Naive thymus-derived CD8-positive, alpha-beta T cell (primary cell): ENCODE measurements at regions not wholly inside any gene's neighbourhood (a gene's known extent, or its start where the extent isn't known, plus 50 kb on each side); places are given as distances from the start of the nearest gene placed in this dataset.

Source experiments
- ATAC-seq, 2 donors: fragments of 150-1000 bp; cut with Tn5 transposase in 1 of 2; sonication (Bioruptor Pico), chemical (Tn5 transposase) in 1 of 2; 1 replicate in 1 of 2; 2 replicates in 1 of 2; pipeline ENCODE4 v1.10.0; 2021; ENCODE audit warnings: mild to moderate bottlenecking in 2 of 2, moderate library complexity in 2 of 2
- POLR2A ChIA-PET: fragments of 350-600 bp; sonication (Branson Sonifier 250); formaldehyde crosslinking; loops from one replicate; lab custom pipeline; 2021; ENCODE audit warnings: antibody characterized with exemption; lab: Charles Lee
- DNase-seq, 10 donors: peaks; one replicate each; pipeline versions ENCODE4 v3.0.0 to v3.0.0-alpha.2; 2020 to 2022
- H3K27ac Mint-ChIP-seq, 10 donors: one replicate each; pipeline ENCODE4 v1.8.0; 2020 to 2022; ENCODE audit warnings: mild to moderate bottlenecking in 10 of 10, mixed read lengths in 10 of 10, moderate library complexity in 4 of 10, inconsistent platforms in 1 of 10
- H3K27me3 Mint-ChIP-seq, 5 donors: one replicate each; pipeline ENCODE4 v1.8.0; 2021 to 2022; ENCODE audit warnings: mixed read lengths in 5 of 5
- H3K36me3 Mint-ChIP-seq, 3 donors: one replicate each; pipeline ENCODE4 v1.8.0; 2020 to 2022; ENCODE audit warnings: mixed read lengths in 3 of 3, mild to moderate bottlenecking in 2 of 3, inconsistent platforms in 1 of 3
- H3K4me1 Mint-ChIP-seq, 4 donors: one replicate each; pipeline ENCODE4 v1.8.0; 2021 to 2022; ENCODE audit warnings: mixed read lengths in 4 of 4
- H3K4me3 Mint-ChIP-seq, 10 donors: one replicate each; pipeline ENCODE4 v1.8.0; 2020 to 2022; ENCODE audit warnings: mild to moderate bottlenecking in 10 of 10, mixed read lengths in 10 of 10, moderate library complexity in 6 of 10, inconsistent platforms in 1 of 10
- H3K9me3 Mint-ChIP-seq, 9 donors: one replicate each; pipeline ENCODE4 v1.8.0; 2020 to 2022; ENCODE audit warnings: mixed read lengths in 9 of 9, mild to moderate bottlenecking in 3 of 9, inconsistent platforms in 1 of 9, moderate library complexity in 1 of 9

GRCh38 chr1:221949996-221950395 lies 208.1 kb upstream of the DUSP10 start:
- Mint-ChIP-seq H3K4me3 (no peak overlapping the region), H3K27ac (no peak overlapping the region), H3K27me3 (peaks cover 0 to 12% (median 2%) of the 10 kb centered on the region in 5 donors), H3K36me3 (peaks cover 0 to 13% (median 5%) of the 10 kb centered on the region in 3 donors), H3K4me1 (no peaks in the 10 kb centered on the region), H3K9me3 (peaks cover 0 to 8% (median 4%) of the 10 kb centered on the region in 9 donors)
- ATAC-seq (no peak), DNase-seq (no peak)
- POLR2A ChIA-PET = no interaction called here

- Mint-ChIP-seq H3K4me3 (no peak overlapping the region), H3K36me3 (peaks cover 0 to 20% (median 9%) of the 10 kb centered on the region in 3 donors), H3K27me3 (peaks cover 0 to 12% (median 2%) of the 10 kb centered on the region in 5 donors), H3K9me3 (peaks cover 7 to 21% (median 18%) of the 10 kb centered on the region in 9 donors), H3K27ac (no peak overlapping the region), H3K4me1 (no peaks in the 10 kb centered on the region)
- DNase-seq (no peak), ATAC-seq (no peak)
- POLR2A ChIA-PET = no interaction called here
Measured at GRCh38 chr1:221948459-221948858, 206.6 kb upstream of the DUSP10 start.

GRCh38 chr1:221947731-221948130 lies 205.8 kb upstream of the DUSP10 start:
- Mint-ChIP-seq H3K27me3 (peaks cover 0 to 12% (median 2%) of the 10 kb centered on the region in 5 donors), H3K4me1 (no peaks in the 10 kb centered on the region), H3K27ac (no peak overlapping the region), H3K36me3 (peaks cover 0 to 24% (median 9%) of the 10 kb centered on the region in 3 donors), H3K4me3 (no peak overlapping the region), H3K9me3 (peaks cover 9 to 26% (median 18%) of the 10 kb centered on the region in 9 donors)
- ATAC-seq (no peak), DNase-seq (no peak)
- POLR2A ChIA-PET = no interaction called here

GRCh38 chr1:221946768-221947167 lies 204.9 kb upstream of the DUSP10 start:
- Mint-ChIP-seq H3K4me3 (no peak overlapping the region), H3K27me3 (peaks cover 0 to 9% (median 0%) of the 10 kb centered on the region in 5 donors), H3K36me3 (peaks cover 0 to 24% (median 9%) of the 10 kb centered on the region in 3 donors), H3K27ac (no peak overlapping the region), H3K9me3 (peaks cover 9 to 27% (median 18%) of the 10 kb centered on the region in 9 donors), H3K4me1 (no peaks in the 10 kb centered on the region)
- DNase-seq = no peak
- no peak for ATAC-seq
- POLR2A ChIA-PET = no interaction called here

GRCh38 chr1:221945669-221946068 lies 203.8 kb upstream of the DUSP10 start:
- POLR2A ChIA-PET = no interaction called here
- H3K36me3 Mint-ChIP-seq = peaks cover 0 to 24% (median 9%) of the 10 kb centered on the region in 3 donors
- H3K27me3 Mint-ChIP-seq = no peaks in the 10 kb centered on the region
- ATAC-seq = no peak
- no peak overlapping the region for H3K4me3 Mint-ChIP-seq
- no peak overlapping the region for H3K27ac Mint-ChIP-seq
- no peak for DNase-seq
- no peaks in the 10 kb centered on the region for H3K4me1 Mint-ChIP-seq
- H3K9me3 Mint-ChIP-seq = peaks cover 9 to 27% (median 18%) of the 10 kb centered on the region in 9 donors

GRCh38 chr1:221944247-221944870 lies 202.5 kb upstream of the DUSP10 start:
- Mint-ChIP-seq H3K36me3 (peaks cover 0 to 24% (median 9%) of the 10 kb centered on the region in 3 donors), H3K9me3 (peaks cover 9 to 27% (median 18%) of the 10 kb centered on the region in 9 donors), H3K27me3 (no peaks in the 10 kb centered on the region), H3K4me1 (peaks cover 0 to 5% (median 0%) of the 10 kb centered on the region in 4 donors), H3K27ac (no peak overlapping the region), H3K4me3 (no peak overlapping the region)
- DNase-seq = no peak
- POLR2A ChIA-PET = no interaction called here
- no peak for ATAC-seq

- H3K4me3 Mint-ChIP-seq = no peak overlapping the region
- peaks cover 7 to 27% (median 18%) of the 10 kb centered on the region in 9 donors for H3K9me3 Mint-ChIP-seq
- DNase-seq (no peak), ATAC-seq (no peak)
- peaks cover 0 to 23% (median 4%) of the 10 kb centered on the region in 3 donors for H3K36me3 Mint-ChIP-seq
- POLR2A ChIA-PET = no interaction called here
- no peak overlapping the region for H3K27ac Mint-ChIP-seq
- H3K27me3 Mint-ChIP-seq = no peaks in the 10 kb centered on the region
- H3K4me1 Mint-ChIP-seq = peaks cover 0 to 11% (median 0%) of the 10 kb centered on the region in 4 donors
Measured at GRCh38 chr1:221940631-221941030, 198.7 kb upstream of the DUSP10 start.

- H3K4me1 Mint-ChIP-seq = peaks cover 0 to 11% (median 0%) of the 10 kb centered on the region in 4 donors
- no peaks in the 10 kb centered on the region for H3K27me3 Mint-ChIP-seq
- peaks cover 2 to 18% (median 9%) of the 10 kb centered on the region in 9 donors for H3K9me3 Mint-ChIP-seq
- peak overlapping the region in 1 of 10 donors; percentile 15 for H3K27ac Mint-ChIP-seq
- H3K4me3 Mint-ChIP-seq = no peak overlapping the region
- peak in 1 of 2 donors; percentile 49 for ATAC-seq
- POLR2A ChIA-PET = no interaction called here
- DNase-seq = peak in 1 of 10 donors; percentile 22
- peaks cover 0 to 13% (median 4%) of the 10 kb centered on the region in 3 donors for H3K36me3 Mint-ChIP-seq
Measured at GRCh38 chr1:221939607-221940006, 197.7 kb upstream of the DUSP10 start.

- H3K4me1 Mint-ChIP-seq = peaks cover 0 to 11% (median 0%) of the 10 kb centered on the region in 4 donors
- ATAC-seq = no peak
- POLR2A ChIA-PET = no interaction called here
- no peak overlapping the region for H3K4me3 Mint-ChIP-seq
- H3K36me3 Mint-ChIP-seq = no peaks in the 10 kb centered on the region
- no peak for DNase-seq
- no peaks in the 10 kb centered on the region for H3K27me3 Mint-ChIP-seq
- H3K9me3 Mint-ChIP-seq = peaks cover 0 to 7% (median 0%) of the 10 kb centered on the region in 9 donors
- no peak overlapping the region for H3K27ac Mint-ChIP-seq
Measured at GRCh38 chr1:221937155-221937953, 195.5 kb upstream of the DUSP10 start.

GRCh38 chr1:221933814-221934213 lies 191.9 kb upstream of the DUSP10 start:
- no peak overlapping the region for H3K4me3 Mint-ChIP-seq
- peaks cover 0 to 11% (median 3%) of the 10 kb centered on the region in 3 donors for H3K36me3 Mint-ChIP-seq
- ATAC-seq = no peak
- POLR2A ChIA-PET = no interaction called here
- H3K9me3 Mint-ChIP-seq = peaks cover 0 to 17% (median 7%) of the 10 kb centered on the region in 9 donors
- peaks cover 0 to 12% (median 0%) of the 10 kb centered on the region in 5 donors for H3K27me3 Mint-ChIP-seq
- peaks cover 0 to 1% (median 0%) of the 10 kb centered on the region in 4 donors for H3K4me1 Mint-ChIP-seq
- H3K27ac Mint-ChIP-seq = no peak overlapping the region
- no peak for DNase-seq

- Mint-ChIP-seq H3K27me3 (peaks cover 0 to 19% (median 0%) of the 10 kb centered on the region in 5 donors), H3K4me1 (no peaks in the 10 kb centered on the region), H3K36me3 (peaks cover 0 to 11% (median 5%) of the 10 kb centered on the region in 3 donors), H3K9me3 (peaks cover 0 to 17% (median 3%) of the 10 kb centered on the region in 9 donors), H3K27ac (no peak overlapping the region), H3K4me3 (no peak overlapping the region)
- no peak for ATAC-seq
- DNase-seq = no peak
- POLR2A ChIA-PET = no interaction called here
Measured at GRCh38 chr1:221926441-221926840, 184.6 kb upstream of the DUSP10 start.

- POLR2A ChIA-PET = no interaction called here
- Mint-ChIP-seq H3K36me3 (peaks cover 0 to 11% (median 5%) of the 10 kb centered on the region in 3 donors), H3K4me3 (no peak overlapping the region), H3K27me3 (peaks cover 0 to 19% (median 0%) of the 10 kb centered on the region in 5 donors), H3K9me3 (peaks cover 0 to 17% (median 3%) of the 10 kb centered on the region in 9 donors), H3K27ac (no peak overlapping the region), H3K4me1 (no peaks in the 10 kb centered on the region)
- DNase-seq (no peak), ATAC-seq (no peak)
Measured at GRCh38 chr1:221925947-221926346, 184.1 kb upstream of the DUSP10 start.
